Gastroesophageal sphincter (tissue), 4 donors: ENCODE measurements at regions not wholly inside any gene's neighbourhood (a gene's known extent, or its start where the extent isn't known, plus 50 kb on each side); places are given as distances from the start of the nearest gene placed in this dataset.

ENCODE experiments used
- ATAC-seq: fragments of 150-250 bp; one replicate; pipeline ENCODE4 v1.9.1; 2016; ENCODE audit warnings: mild to moderate bottlenecking, moderate library complexity
- H3K27ac ChIP-seq, 4 donors: fragments of 200-600 bp; sonication (generic) in 3 of 4; 1 replicate in 3 of 4; 2 replicates in 1 of 4; pipeline ENCODE4 v1.5.1; 2016 to 2019
- H3K27me3 ChIP-seq: fragments of 200-600 bp; sonication (generic); one replicate; pipeline ENCODE4 v1.5.1; 2019
- H3K36me3 ChIP-seq, 2 donors: fragments of 200-600 bp; sonication (generic); one replicate each; pipeline ENCODE4 v1.5.1; 2019; ENCODE audit warnings: control low read depth in 1 of 2
- H3K4me1 ChIP-seq, 3 donors: fragments of 200-600 bp; sonication (generic); 1 replicate in 2 of 3; 2 replicates in 1 of 3; pipeline ENCODE4 v1.5.1; 2016 to 2019; ENCODE audit warnings: control low read depth in 2 of 3
- H3K4me3 ChIP-seq, 2 donors: fragments of 200-600 bp; sonication (generic); one replicate each; pipeline ENCODE4 v1.5.1; 2019; ENCODE audit warnings: mild to moderate bottlenecking in 1 of 2, moderate library complexity in 1 of 2
- H3K9me3 ChIP-seq, 3 donors: fragments of 200-600 bp; sonication (generic); one replicate each; pipeline ENCODE4 v1.5.1; 2017 to 2019; ENCODE audit warnings: control low read depth in 2 of 3
- CTCF ChIP-seq, 4 experiments: fragments of 200-600 bp in 2 of 4; fragments of 450-650 bp in 2 of 4; sonication (generic) in 1 of 4; IDR thresholded peaks; one replicate each; pipeline ENCODE4 v1.5.1; 2017 to 2019; ENCODE audit warnings: antibody characterized with exemption in 4 of 4, mild to moderate bottlenecking in 2 of 4, moderate library complexity in 2 of 4
- EP300 ChIP-seq: sonication (generic); formaldehyde crosslinking; IDR thresholded peaks from one replicate; pipeline ENCODE4 v1.6.1; 2017; ENCODE audit warnings: antibody characterized with exemption, mild to moderate bottlenecking
- POLR2A ChIP-seq, 2 donors: fragments of 450-650 bp; IDR thresholded peaks; one replicate each; pipeline ENCODE4 v1.6.1; 2017; ENCODE audit warnings: antibody characterized with exemption in 2 of 2, mild to moderate bottlenecking in 2 of 2, moderate library complexity in 1 of 2
- POLR2AphosphoS5 ChIP-seq: sonication (generic); formaldehyde crosslinking; IDR thresholded peaks from one replicate; pipeline ENCODE4 v1.6.1; 2017; ENCODE audit warnings: antibody characterized with exemption
- WGBS, 2 donors: methylation state at CpG; one replicate each; pipeline ENCODE4 v1.1.5; 2018; ENCODE audit warnings: low coverage in 1 of 2; 5-methylcytosine and 5-hydroxymethylcytosine counted together

DNA sequence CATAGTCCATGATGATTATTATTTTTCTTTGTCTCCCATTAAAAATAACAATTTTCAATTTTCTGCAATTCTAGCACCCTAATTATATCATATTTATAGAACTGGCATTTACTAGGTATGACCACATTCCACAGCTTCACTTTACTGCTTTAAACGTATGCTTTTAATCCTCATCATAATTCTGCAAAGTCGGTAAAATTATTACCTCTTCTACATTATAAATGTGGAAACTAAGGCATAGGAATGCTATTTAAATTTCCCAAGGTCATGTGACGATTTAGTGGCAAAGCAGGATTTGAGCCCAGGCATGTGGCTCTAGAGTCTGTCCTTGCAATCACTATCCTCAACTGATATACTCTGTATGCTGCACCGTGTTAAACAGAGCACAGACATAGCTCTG is 866.4 kb downstream of the EPHA4 start:
- TF ChIP-seq CTCF (IDR thresholded peaks at IDR 0.05) (no peak), EP300 (no peak), POLR2A (IDR thresholded peaks at IDR 0.05) (no peak), POLR2AphosphoS5 (no peak)
- Histone ChIP-seq H3K36me3 (no peaks in the 10 kb centered on the region), H3K27ac (no peak overlapping the region), H3K27me3 (no peaks in the 10 kb centered on the region), H3K4me3 (no peak overlapping the region), H3K4me1 (no peaks in the 10 kb centered on the region), H3K9me3 (peaks cover 0 to 10% (median 3%) of the 10 kb centered on the region in 3 donors)
- ATAC-seq, result no peak
- 88 to 96% methylated on average over 3 to 4 of the region's 4 CpGs for WGBS, 2 donors

DNA sequence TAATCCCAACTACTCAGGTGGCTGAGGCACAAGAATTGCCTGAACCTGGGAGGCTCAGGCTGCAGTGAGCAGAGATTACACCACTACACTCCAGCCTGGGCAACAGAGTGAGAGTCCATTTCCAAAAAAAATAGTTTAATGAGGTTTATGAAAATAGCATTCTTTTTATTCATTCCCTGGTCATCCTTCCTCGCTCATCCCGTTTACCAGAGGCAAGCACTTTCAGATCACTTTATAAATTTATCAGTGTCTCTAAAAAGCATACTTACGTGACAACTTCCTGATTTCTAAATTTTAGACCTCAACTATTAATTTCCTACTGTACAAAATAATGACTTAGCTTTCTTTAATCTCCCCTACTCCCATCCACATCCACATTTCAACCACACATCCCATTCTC is 864.8 kb downstream of the EPHA4 start:
- no peak for TF ChIP-seq CTCF (IDR thresholded peaks at IDR 0.05)
- no peak for TF ChIP-seq EP300
- TF ChIP-seq POLR2A (IDR thresholded peaks at IDR 0.05), result no peak
- no peak for TF ChIP-seq POLR2AphosphoS5
- no peak for ATAC-seq

GRCh38 chr2:220708366-220708765 is 863.7 kb downstream of the EPHA4 start:
- TF ChIP-seq EP300 (no peak), CTCF (IDR thresholded peaks at IDR 0.05) (no peak), POLR2AphosphoS5 (no peak), POLR2A (IDR thresholded peaks at IDR 0.05) (no peak)
- no peak overlapping the region for H3K4me3 ChIP-seq
- H3K27me3 ChIP-seq, result no peaks in the 10 kb centered on the region
- H3K9me3 ChIP-seq, result no peaks in the 10 kb centered on the region
- no peak overlapping the region for H3K27ac ChIP-seq
- H3K36me3 ChIP-seq, result no peaks in the 10 kb centered on the region
- WGBS, 2 donors, result 84 to 91% methylated on average over 3 of the region's 3 CpGs
- ATAC-seq, result no peak
- H3K4me1 ChIP-seq, result no peaks in the 10 kb centered on the region

More for the DNA sequence above, 864.8 kb downstream of the EPHA4 start:
- Histone ChIP-seq H3K27me3 (no peaks in the 10 kb centered on the region), H3K4me1 (no peaks in the 10 kb centered on the region), H3K36me3 (no peaks in the 10 kb centered on the region), H3K27ac (no peak overlapping the region), H3K4me3 (no peak overlapping the region), H3K9me3 (no peaks in the 10 kb centered on the region)
- 69 to 81% methylated on average over 3 of the region's 3 CpGs for WGBS, 2 donors

DNA sequence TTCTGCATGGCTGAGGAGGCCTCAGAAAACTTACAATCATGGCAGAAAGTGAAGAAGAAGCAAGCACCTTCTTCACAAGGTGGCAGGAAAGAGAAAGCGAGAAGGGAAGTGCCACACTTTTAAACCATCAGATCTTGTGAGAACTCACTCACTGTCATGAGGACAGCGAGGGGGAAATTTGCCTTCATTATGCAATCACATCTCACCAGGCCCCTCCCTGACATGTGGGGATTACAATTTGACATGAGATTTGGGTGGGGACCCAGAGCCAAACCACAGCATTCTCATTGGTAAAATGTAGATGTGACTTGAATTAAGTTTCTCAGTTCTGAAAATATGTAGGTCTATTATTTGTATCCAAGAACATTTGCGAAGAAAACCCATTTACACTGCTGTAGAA is 854.8 kb downstream of the EPHA4 start:
- Histone ChIP-seq H3K36me3 (no peaks in the 10 kb centered on the region), H3K27ac (no peak overlapping the region), H3K9me3 (no peaks in the 10 kb centered on the region), H3K4me1 (no peaks in the 10 kb centered on the region), H3K4me3 (no peak overlapping the region), H3K27me3 (no peaks in the 10 kb centered on the region)
- 84 to 88% methylated on average over 3 of the region's 3 CpGs for WGBS, 2 donors
- TF ChIP-seq CTCF (IDR thresholded peaks at IDR 0.05) (no peak), EP300 (no peak), POLR2AphosphoS5 (no peak), POLR2A (IDR thresholded peaks at IDR 0.05) (no peak)
- no peak for ATAC-seq

GRCh38 chr2:220736778-220737177 is 835.3 kb downstream of the EPHA4 start:
- ATAC-seq, result no peak
- Histone ChIP-seq H3K27ac (no peak overlapping the region), H3K4me3 (no peak overlapping the region), H3K36me3 (no peaks in the 10 kb centered on the region), H3K4me1 (no peaks in the 10 kb centered on the region), H3K27me3 (no peaks in the 10 kb centered on the region), H3K9me3 (peaks cover 0 to 16% (median 0%) of the 10 kb centered on the region in 3 donors)
- 64 to 72% methylated on average over 4 of the region's 4 CpGs for WGBS, 2 donors
- no peak for TF ChIP-seq CTCF (IDR thresholded peaks at IDR 0.05)
- no peak for TF ChIP-seq POLR2AphosphoS5
- TF ChIP-seq EP300, result no peak
- no peak for TF ChIP-seq POLR2A (IDR thresholded peaks at IDR 0.05)
